ENCODE measurements at regions not wholly inside any gene's neighbourhood (a gene's known extent, or its start where the extent isn't known, plus 50 kb on each side); places are given as distances from the start of the nearest gene placed in this dataset.

GRCh38 chr2:105631011-105631410 lies 113.7 kb upstream of the NCK2 start:
- Mint-ChIP-seq H3K27me3 (ENCODE audit: low read depth) (no peaks in the 10 kb centered on the region; the same call in 1 of the 2 replicates), H3K4me1 (peaks cover 51% of the 10 kb centered on the region), H3K27ac (no peak overlapping the region), H3K9me3 (peaks cover 13% of the 10 kb centered on the region), H3K36me3 (peaks cover 3% of the 10 kb centered on the region), H3K4me3 (no peak overlapping the region)
- DNase-seq (ENCODE audit: low spot score) (no peak), ATAC-seq (peak; percentile 30)
- no peak for TF ChIP-seq ATF1 (CRISPR knock-in tag; IDR thresholded peaks at IDR 0.05)
- TF ChIP-seq ZBTB43 (CRISPR knock-in tag; IDR thresholded peaks at IDR 0.05), result no peak
- TF ChIP-seq ZNF423 (CRISPR knock-in tag; IDR thresholded peaks at IDR 0.05), result no peak
- TF ChIP-seq ZNF512 (CRISPR knock-in tag; IDR thresholded peaks at IDR 0.05; ENCODE audit: borderline replicate concordance), result no peak
- TF ChIP-seq GRHL2 (CRISPR knock-in tag; IDR thresholded peaks at IDR 0.05; ENCODE audit: insufficient replicate concordance, severe bottlenecking), result no peak
- no peak for TF ChIP-seq TEAD1 (CRISPR knock-in tag; IDR thresholded peaks at IDR 0.05)
- no peak for TF ChIP-seq ZNF263 (CRISPR knock-in tag; IDR thresholded peaks at IDR 0.05; ENCODE audit: low read depth)
- TF ChIP-seq ZBTB21 (CRISPR knock-in tag; IDR thresholded peaks at IDR 0.05; ENCODE audit: borderline replicate concordance), result no peak
- TF ChIP-seq HMGXB4 (CRISPR knock-in tag; IDR thresholded peaks at IDR 0.05), result no peak
- TF ChIP-seq FOXP4 (CRISPR knock-in tag; IDR thresholded peaks at IDR 0.05), result no peak
- no peak for TF ChIP-seq SOX15 (CRISPR knock-in tag; IDR thresholded peaks at IDR 0.05)
- no peak for TF ChIP-seq TP53 (CRISPR knock-in tag; IDR thresholded peaks at IDR 0.05)
- ChIA-PET POLR2A (no interaction called here), CTCF (no interaction called here)

- Mint-ChIP-seq H3K9me3 (peaks cover 22% of the 10 kb centered on the region), H3K4me1 (peaks cover 50% of the 10 kb centered on the region), H3K27me3 (ENCODE audit: low read depth) (no peaks in the 10 kb centered on the region; the same call in 1 of the 2 replicates), H3K27ac (no peak overlapping the region), H3K4me3 (no peak overlapping the region), H3K36me3 (peaks cover 9% of the 10 kb centered on the region)
- ChIA-PET CTCF (interaction anchor here (0.8 kb wide), 1 partner anchor 53 kb away, joined by 3 read pairs; no protein-coding TSS in a partner anchor), POLR2A (no interaction called here)
- TF ChIP-seq NFYB (CRISPR knock-in tag; conservative IDR thresholded peaks at IDR 0.05; ENCODE audit: low read depth) (no peak), MYBL2 (CRISPR knock-in tag; IDR thresholded peaks at IDR 0.05) (no peak), HMGA2 (CRISPR knock-in tag; IDR thresholded peaks at IDR 0.05) (no peak), TCF7 (CRISPR knock-in tag; IDR thresholded peaks at IDR 0.05; ENCODE audit: low read depth) (no peak), SMAD4 (CRISPR knock-in tag; IDR thresholded peaks at IDR 0.05) (no peak), ZNF532 (CRISPR knock-in tag; IDR thresholded peaks at IDR 0.05; ENCODE audit: borderline replicate concordance) (no peak), NR1H2 (CRISPR knock-in tag; IDR thresholded peaks at IDR 0.05) (no peak), FOXP1 (CRISPR knock-in tag; IDR thresholded peaks at IDR 0.05; ENCODE audit: borderline replicate concordance) (no peak)
- ATAC-seq, result no peak
- DNase-seq (ENCODE audit: low spot score), result no peak
These were observed 115.1 kb upstream of the NCK2 start for GRCh38 chr2:105629634-105630033.

Data from WTC11 (cell line).